K562 (cell line): ENCODE measurements at regions not wholly inside any gene's neighbourhood (a gene's known extent, or its start where the extent isn't known, plus 50 kb on each side); places are given as distances from the start of the nearest gene placed in this dataset.
"Not testable (repeated sequence)": the region's sequence is repeated elsewhere in the genome, so short reads cannot be mapped to it uniquely, and the experiment has no call there.

Experiments
- CTCF ChIP-seq, 3 experiments: IDR thresholded peaks in 2 of 3; conservative IDR thresholded peaks in 1 of 3; 2 replicates each; pipeline ENCODE4 v1.5.1; 2011 to 2012; ENCODE audit warnings: low read length in 3 of 3, mild to moderate bottlenecking in 3 of 3, control low read depth in 2 of 3, improper control_type of control experiment in 1 of 3, inconsistent platforms in 1 of 3, low read depth in 1 of 3, mixed read lengths in 1 of 3, moderate library complexity in 1 of 3; ENCODE audit not compliant: insufficient read depth in 2 of 3
- E4F1 ChIP-seq: fragments of 250-450 bp; sonication (Bioruptor Pico); IDR thresholded peaks from 2 replicates; pipeline ENCODE4 v1.5.0; 2021; ENCODE audit warnings: mild to moderate bottlenecking, borderline replicate concordance
- TAF1 ChIP-seq: IDR thresholded peaks from 2 replicates; pipeline ENCODE4 v1.6.1; 2011; ENCODE audit warnings: mild to moderate bottlenecking, low read length, moderate library complexity; ENCODE audit not compliant: insufficient read depth, control insufficient read depth, severe bottlenecking; ENCODE audit errors: extremely low read depth
- TF ChIP-seq, protein P1 (sequence below): fragments of 450-650 bp; IDR thresholded peaks from 2 replicates; pipeline ENCODE4 v1.6.1; 2018; ENCODE audit not compliant: partially characterized antibody
- TF ChIP-seq, protein P2 (sequence below): sonication (generic); formaldehyde crosslinking; IDR thresholded peaks from 2 replicates; pipeline ENCODE4 v1.8.1; 2023; ENCODE audit warnings: mild to moderate bottlenecking, missing genetic modification reagents

DNA sequence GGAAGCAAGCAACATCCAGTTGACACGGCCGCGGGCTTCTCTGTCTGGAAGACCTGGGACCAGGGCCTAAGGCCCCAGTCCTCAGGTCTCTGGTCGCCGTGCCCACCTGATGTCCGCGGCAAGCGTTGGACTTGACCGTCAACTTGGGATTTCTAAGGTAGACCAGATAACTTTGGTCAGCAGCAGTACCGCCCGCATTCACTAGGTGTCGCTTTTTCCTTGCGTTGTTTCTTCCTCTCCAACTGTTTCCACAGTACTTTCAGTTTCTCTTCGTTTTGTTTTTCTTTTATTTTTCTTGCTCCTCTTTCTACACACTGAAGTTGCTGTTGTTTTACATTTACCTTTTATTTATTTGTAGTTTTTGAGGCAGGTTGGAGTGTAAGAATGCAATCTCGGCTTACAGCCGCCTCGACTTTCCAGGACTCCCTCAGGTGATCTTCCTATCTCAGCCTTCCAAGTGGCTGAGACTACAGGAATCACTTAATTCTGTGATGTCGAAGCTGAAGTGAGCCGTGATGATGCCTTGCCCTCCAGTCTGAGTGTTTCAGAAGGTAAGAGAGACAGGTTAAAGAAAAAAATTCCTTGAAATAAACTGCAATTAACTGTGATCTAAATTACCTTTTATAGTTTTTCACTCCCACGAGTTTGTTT is 2323.9 kb upstream of the TPTE start:
- TF ChIP-seq E4F1 (CRISPR knock-in tag); TAF1; CTCF (IDR thresholded peaks at IDR 0.05 in 2 of 3, conservative IDR thresholded peaks at IDR 0.05 in 1 of 3; ENCODE audit: insufficient read depth in 2 of 3, low read depth in 1 of 3, low read length in 3 of 3): not testable (repeated sequence)
- TF ChIP-seq, protein P1, sequence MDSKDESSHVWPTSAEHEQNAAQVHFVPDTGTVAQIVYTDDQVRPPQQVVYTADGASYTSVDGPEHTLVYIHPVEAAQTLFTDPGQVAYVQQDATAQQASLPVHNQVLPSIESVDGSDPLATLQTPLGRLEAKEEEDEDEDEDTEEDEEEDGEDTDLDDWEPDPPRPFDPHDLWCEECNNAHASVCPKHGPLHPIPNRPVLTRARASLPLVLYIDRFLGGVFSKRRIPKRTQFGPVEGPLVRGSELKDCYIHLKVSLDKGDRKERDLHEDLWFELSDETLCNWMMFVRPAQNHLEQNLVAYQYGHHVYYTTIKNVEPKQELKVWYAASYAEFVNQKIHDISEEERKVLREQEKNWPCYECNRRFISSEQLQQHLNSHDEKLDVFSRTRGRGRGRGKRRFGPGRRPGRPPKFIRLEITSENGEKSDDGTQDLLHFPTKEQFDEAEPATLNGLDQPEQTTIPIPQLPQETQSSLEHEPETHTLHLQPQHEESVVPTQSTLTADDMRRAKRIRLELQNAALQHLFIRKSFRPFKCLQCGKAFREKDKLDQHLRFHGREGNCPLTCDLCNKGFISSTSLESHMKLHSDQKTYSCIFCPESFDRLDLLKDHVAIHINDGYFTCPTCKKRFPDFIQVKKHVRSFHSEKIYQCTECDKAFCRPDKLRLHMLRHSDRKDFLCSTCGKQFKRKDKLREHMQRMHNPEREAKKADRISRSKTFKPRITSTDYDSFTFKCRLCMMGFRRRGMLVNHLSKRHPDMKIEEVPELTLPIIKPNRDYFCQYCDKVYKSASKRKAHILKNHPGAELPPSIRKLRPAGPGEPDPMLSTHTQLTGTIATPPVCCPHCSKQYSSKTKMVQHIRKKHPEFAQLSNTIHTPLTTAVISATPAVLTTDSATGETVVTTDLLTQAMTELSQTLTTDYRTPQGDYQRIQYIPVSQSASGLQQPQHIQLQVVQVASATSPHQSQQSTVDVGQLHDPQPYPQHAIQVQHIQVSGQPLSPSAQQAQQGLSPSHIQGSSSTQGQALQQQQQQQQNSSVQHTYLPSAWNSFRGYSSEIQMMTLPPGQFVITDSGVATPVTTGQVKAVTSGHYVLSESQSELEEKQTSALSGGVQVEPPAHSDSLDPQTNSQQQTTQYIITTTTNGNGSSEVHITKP = not testable (repeated sequence)
- TF ChIP-seq, protein P2, sequence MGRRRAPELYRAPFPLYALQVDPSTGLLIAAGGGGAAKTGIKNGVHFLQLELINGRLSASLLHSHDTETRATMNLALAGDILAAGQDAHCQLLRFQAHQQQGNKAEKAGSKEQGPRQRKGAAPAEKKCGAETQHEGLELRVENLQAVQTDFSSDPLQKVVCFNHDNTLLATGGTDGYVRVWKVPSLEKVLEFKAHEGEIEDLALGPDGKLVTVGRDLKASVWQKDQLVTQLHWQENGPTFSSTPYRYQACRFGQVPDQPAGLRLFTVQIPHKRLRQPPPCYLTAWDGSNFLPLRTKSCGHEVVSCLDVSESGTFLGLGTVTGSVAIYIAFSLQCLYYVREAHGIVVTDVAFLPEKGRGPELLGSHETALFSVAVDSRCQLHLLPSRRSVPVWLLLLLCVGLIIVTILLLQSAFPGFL (CRISPR knock-in tag) = not testable (repeated sequence)
